ENCODE measurements at regions not wholly inside any gene's neighbourhood (a gene's known extent, or its start where the extent isn't known, plus 50 kb on each side); places are given as distances from the start of the nearest gene placed in this dataset.

DNA sequence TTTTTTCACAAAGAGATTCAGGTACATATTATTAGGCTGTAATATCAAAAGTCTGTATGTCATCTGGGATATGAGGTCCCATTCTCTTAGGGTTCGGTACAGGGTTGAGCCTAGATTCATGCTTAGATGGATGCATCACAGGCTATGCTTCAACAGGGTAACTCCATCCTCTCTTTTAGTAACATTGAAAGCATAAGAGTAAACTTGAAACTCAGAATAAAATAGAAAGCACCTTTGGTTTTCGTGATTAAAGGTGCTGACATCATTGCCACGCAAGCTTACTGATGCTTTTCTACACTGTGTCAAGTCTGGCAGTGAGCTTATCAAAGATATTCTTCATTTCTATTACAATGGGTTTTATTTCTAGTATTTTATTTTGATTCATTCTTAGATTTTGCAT is 419.1 kb upstream of the DSEL start:
- no peak overlapping the region for H3K4me3 ChIP-seq
- TF ChIP-seq, protein P1, sequence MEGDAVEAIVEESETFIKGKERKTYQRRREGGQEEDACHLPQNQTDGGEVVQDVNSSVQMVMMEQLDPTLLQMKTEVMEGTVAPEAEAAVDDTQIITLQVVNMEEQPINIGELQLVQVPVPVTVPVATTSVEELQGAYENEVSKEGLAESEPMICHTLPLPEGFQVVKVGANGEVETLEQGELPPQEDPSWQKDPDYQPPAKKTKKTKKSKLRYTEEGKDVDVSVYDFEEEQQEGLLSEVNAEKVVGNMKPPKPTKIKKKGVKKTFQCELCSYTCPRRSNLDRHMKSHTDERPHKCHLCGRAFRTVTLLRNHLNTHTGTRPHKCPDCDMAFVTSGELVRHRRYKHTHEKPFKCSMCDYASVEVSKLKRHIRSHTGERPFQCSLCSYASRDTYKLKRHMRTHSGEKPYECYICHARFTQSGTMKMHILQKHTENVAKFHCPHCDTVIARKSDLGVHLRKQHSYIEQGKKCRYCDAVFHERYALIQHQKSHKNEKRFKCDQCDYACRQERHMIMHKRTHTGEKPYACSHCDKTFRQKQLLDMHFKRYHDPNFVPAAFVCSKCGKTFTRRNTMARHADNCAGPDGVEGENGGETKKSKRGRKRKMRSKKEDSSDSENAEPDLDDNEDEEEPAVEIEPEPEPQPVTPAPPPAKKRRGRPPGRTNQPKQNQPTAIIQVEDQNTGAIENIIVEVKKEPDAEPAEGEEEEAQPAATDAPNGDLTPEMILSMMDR (IDR thresholded peaks at IDR 0.05), result no peak
- intact Hi-C loops (cut with DNase I, micrococcal nuclease), result no loop called here
- H3K9me3 ChIP-seq, result no peaks in the 10 kb centered on the region
- no peaks in the 10 kb centered on the region for H3K36me3 ChIP-seq (ENCODE audit: low read depth)
- DNase-seq (no peak), ATAC-seq (no peak)
- no peaks in the 10 kb centered on the region for H3K4me1 ChIP-seq (ENCODE audit: low read depth)

DNA sequence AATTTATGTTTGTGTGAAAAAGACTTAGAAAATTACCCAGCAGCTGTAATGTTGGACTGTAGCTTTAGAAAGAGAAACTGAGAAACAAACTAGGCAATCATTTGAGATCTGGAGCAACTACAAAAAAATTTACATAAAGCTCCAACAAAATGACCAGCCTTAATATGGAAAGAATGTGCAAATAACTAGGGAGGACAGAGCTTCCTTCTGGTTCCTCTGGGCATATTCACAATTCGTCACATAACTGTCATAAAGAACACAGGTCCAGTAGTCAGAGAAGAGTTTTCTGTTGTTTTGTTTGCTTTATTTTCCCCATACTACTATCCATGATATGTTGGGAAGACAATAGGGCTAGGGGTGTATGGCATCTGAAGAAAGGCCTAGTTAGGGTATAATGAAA is 416.8 kb upstream of the DSEL start:
- TF ChIP-seq, protein P1 (IDR thresholded peaks at IDR 0.05), result no peak
- ATAC-seq (no peak), DNase-seq (no peak)
- Histone ChIP-seq H3K9me3 (no peaks in the 10 kb centered on the region), H3K4me1 (ENCODE audit: low read depth) (no peaks in the 10 kb centered on the region), H3K4me3 (no peak overlapping the region), H3K36me3 (ENCODE audit: low read depth) (no peaks in the 10 kb centered on the region)
- intact Hi-C loops (cut with DNase I, micrococcal nuclease), result no loop called here

DNA sequence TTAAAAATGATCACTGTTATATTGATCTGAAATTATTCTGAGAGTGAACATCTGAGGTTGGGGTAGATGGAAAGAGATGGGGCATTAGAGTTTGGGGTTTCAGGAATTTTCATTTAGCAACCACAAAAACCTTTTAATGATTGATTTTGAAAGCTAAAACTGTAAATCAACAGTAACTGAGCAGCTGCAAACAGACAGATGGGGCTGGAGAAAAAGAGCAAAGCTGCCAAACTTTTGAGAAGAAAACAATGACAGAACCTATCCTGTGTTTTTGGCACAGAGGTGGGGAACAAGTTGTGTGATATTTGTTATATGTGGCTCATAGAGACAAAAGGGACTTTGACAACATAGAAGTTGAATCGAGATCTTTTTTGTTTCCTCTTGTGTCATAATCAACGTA is 415.8 kb upstream of the DSEL start:
- DNase-seq (no peak), ATAC-seq (no peak)
- TF ChIP-seq, protein P1 (IDR thresholded peaks at IDR 0.05), result no peak
- intact Hi-C loops (cut with DNase I, micrococcal nuclease), result no loop called here
- no peaks in the 10 kb centered on the region for H3K36me3 ChIP-seq (ENCODE audit: low read depth)
- H3K9me3 ChIP-seq, result no peaks in the 10 kb centered on the region
- H3K4me3 ChIP-seq, result no peak overlapping the region
- no peaks in the 10 kb centered on the region for H3K4me1 ChIP-seq (ENCODE audit: low read depth)

DNA sequence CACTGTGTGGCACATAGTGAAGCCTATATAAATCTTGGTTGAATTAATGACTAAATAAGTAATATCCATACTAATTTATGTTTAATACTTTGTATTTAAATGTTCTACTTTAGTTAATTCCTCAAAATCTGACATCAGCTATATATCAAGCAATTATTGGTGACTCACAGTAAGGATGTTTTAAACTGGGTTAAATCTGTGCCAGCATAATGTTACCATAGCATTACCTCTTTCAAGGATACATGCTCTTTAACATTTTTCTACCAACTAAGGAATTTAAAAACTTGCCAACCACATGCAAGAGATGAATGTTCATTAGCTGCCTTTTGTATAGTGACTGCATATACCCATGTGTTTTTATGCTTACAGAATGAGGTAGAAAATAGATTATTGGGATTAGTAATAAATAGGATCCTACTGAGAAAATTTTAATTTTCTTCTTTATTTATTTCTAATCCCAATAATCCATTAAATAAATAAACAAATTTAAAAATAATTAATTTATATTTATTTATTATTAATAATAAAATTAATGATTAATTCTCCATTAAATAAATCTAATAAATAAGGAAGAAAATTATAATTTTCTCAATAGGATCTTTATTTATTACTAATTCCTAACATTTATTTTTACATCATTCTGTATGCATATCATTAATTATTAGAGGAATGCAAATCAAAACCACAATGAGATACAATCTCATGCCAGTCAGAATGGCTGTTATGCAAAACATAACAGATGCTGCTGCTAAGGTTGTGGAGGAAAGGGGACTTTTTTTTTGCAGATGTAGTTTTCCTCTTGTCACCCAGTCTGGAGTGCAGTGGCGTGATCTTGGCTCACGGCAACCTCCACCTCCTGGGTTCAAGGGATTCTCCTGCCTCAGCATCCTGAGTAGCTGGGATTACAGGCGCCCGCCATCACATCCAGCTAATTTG is 410.7 kb upstream of the DSEL start:
- DNase-seq (no peak), ATAC-seq (no peak)
- Histone ChIP-seq H3K4me3 (no peak overlapping the region), H3K9me3 (no peaks in the 10 kb centered on the region), H3K4me1 (ENCODE audit: low read depth) (no peaks in the 10 kb centered on the region), H3K36me3 (ENCODE audit: low read depth) (no peaks in the 10 kb centered on the region)
- intact Hi-C loops (cut with DNase I, micrococcal nuclease), result no loop called here
- TF ChIP-seq, protein P1 (IDR thresholded peaks at IDR 0.05), result no peak

DNA sequence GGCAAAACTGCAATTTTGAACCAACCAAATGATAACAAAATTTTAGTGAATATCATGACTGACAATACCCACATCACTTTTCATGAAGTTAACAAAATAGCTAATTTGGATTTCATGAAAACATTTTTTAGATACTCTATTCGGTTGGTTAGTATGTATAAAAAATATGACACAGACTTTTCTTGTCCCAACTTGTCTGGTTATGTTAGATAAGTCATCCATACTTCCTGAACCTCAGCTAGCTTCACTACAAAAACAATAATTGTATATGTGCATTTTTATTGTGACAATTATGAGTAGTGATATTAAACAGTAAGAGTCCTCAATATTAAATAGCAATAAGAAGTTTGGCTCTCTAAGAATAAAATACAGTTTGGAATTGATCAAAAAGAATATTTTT is 408.1 kb upstream of the DSEL start:
- TF ChIP-seq, protein P1 (IDR thresholded peaks at IDR 0.05), result no peak
- DNase-seq (no peak), ATAC-seq (no peak)
- Histone ChIP-seq H3K4me3 (no peak overlapping the region), H3K36me3 (ENCODE audit: low read depth) (no peaks in the 10 kb centered on the region), H3K9me3 (no peaks in the 10 kb centered on the region), H3K4me1 (ENCODE audit: low read depth) (no peaks in the 10 kb centered on the region)
- intact Hi-C loops (cut with DNase I, micrococcal nuclease), result no loop called here
